ENCODE measurements at regions not wholly inside any gene's neighbourhood (a gene's known extent, or its start where the extent isn't known, plus 50 kb on each side); places are given as distances from the start of the nearest gene placed in this dataset.

GRCh38 chr19:56955637-56956216, 115.2 kb upstream of the PEG3 start:
- Histone ChIP-seq H3K36me3 (no peaks in the 10 kb centered on the region), H3K4me1 (no peaks in the 10 kb centered on the region), H3K4me3 (no peak overlapping the region), H3K27ac (no peak overlapping the region), H3K9me3 (peaks cover 0 to 97% (median 42%) of the 10 kb centered on the region in 8 donors), H3K27me3 (replicated peaks in 1 of 7) (peaks cover 0 to 23% (median 0%) of the 10 kb centered on the region in 7 donors)
- 75 to 83% (median 83%) methylated on average over 15 of the region's 15 CpGs for WGBS, 5 donors
- TF ChIP-seq POLR2AphosphoS5 (IDR thresholded peaks at IDR 0.05): no peak
- no peak for TF ChIP-seq CTCF (IDR thresholded peaks at IDR 0.05 in 8 of 11, conservative IDR thresholded peaks at IDR 0.05 in 3 of 11)
- TF ChIP-seq POLR2A (IDR thresholded peaks at IDR 0.05): no peak
- DNase-seq: no peak
- intact Hi-C loops (cut with DNase I; ENCODE audit: low total_unique reads): no loop called here

GRCh38 chr19:56956503-56957226, 116.1 kb upstream of the PEG3 start:
- no peaks in the 10 kb centered on the region for H3K4me1 ChIP-seq
- H3K27ac ChIP-seq: no peak overlapping the region
- no peak for DNase-seq
- TF ChIP-seq CTCF (IDR thresholded peaks at IDR 0.05 in 8 of 11, conservative IDR thresholded peaks at IDR 0.05 in 3 of 11) (no peak), POLR2AphosphoS5 (IDR thresholded peaks at IDR 0.05) (no peak), POLR2A (IDR thresholded peaks at IDR 0.05) (no peak)
- H3K4me3 ChIP-seq: no peak overlapping the region
- H3K27me3 ChIP-seq (replicated peaks in 1 of 7): peaks cover 0 to 23% (median 0%) of the 10 kb centered on the region in 7 donors
- H3K9me3 ChIP-seq: peaks cover 0 to 93% (median 34%) of the 10 kb centered on the region in 8 donors
- intact Hi-C loops (cut with DNase I; ENCODE audit: low total_unique reads): no loop called here
- 74 to 89% (median 85%) methylated on average over 14 of the region's 14 CpGs for WGBS, 5 donors
- no peaks in the 10 kb centered on the region for H3K36me3 ChIP-seq

GRCh38 chr19:56959205-56959604, 118.7 kb upstream of the PEG3 start:
- H3K9me3 ChIP-seq: peaks cover 0 to 88% (median 28%) of the 10 kb centered on the region in 8 donors
- 44 to 59% (median 53%) methylated on average over 4 of the region's 4 CpGs for WGBS, 5 donors
- intact Hi-C loops (cut with DNase I; ENCODE audit: low total_unique reads): no loop called here

More at GRCh38 chr19:56959205-56959604, 118.7 kb upstream of the PEG3 start:
- no peak overlapping the region for H3K4me3 ChIP-seq
- TF ChIP-seq CTCF (IDR thresholded peaks at IDR 0.05 in 8 of 11, conservative IDR thresholded peaks at IDR 0.05 in 3 of 11) (no peak), POLR2A (IDR thresholded peaks at IDR 0.05) (no peak), POLR2AphosphoS5 (IDR thresholded peaks at IDR 0.05) (no peak)
- peaks cover 0 to 23% (median 0%) of the 10 kb centered on the region in 7 donors for H3K27me3 ChIP-seq (replicated peaks in 1 of 7)
- H3K36me3 ChIP-seq: no peaks in the 10 kb centered on the region
- no peak overlapping the region for H3K27ac ChIP-seq
- H3K4me1 ChIP-seq: no peaks in the 10 kb centered on the region
- DNase-seq: no peak

Measured in spleen (tissue), 11 donors.